RWPE1 (cell line): ENCODE measurements at regions not wholly inside any gene's neighbourhood (a gene's known extent, or its start where the extent isn't known, plus 50 kb on each side); places are given as distances from the start of the nearest gene placed in this dataset.

Experiments
- CTCF ChIA-PET: fragments of 350-600 bp; sonication (Branson Sonifier 250); formaldehyde crosslinking; extraction: SDS; loops from one replicate; lab custom pipeline; 2021; lab: Yijun Ruan, JAX
- POLR2A ChIA-PET: fragments of 400-600 bp; formaldehyde crosslinking; extraction: SDS; loops from one replicate; lab custom pipeline; 2020; ENCODE audit warnings: antibody characterized with exemption; ENCODE audit not compliant: low non-redundant PET; lab: Yijun Ruan, JAX
- DNase-seq: peaks from one replicate; pipeline ENCODE4 v3.0.0; 2012; ENCODE audit warnings: low spot score
- H3K27ac ChIP-seq: fragments of 450-650 bp; 2 replicates; pipeline ENCODE4 v1.5.1; 2017
- CTCF ChIP-seq: fragments of 450-650 bp; conservative IDR thresholded peaks from 2 replicates; pipeline ENCODE4 v1.5.1; 2017; ENCODE audit warnings: low read depth, mild to moderate bottlenecking

DNA sequence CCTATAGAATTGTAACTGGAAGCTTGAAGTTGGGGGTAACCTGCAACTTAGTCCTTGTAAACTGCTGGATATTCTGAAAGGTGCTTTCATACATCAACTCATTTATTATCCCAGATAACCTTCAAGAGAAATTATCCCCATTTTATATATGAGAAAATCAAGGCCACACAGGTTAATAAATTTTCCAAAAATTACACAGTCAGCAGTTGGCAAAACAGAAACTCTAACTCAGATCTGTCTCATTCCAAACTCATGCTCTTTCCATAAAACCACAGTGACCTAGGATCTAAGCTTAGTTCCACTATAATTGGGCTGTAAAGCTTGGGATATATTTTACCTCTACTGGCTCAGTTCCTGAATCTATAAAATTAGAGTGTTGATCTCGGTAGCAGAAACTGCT is 167.6 kb upstream of the DDX18 start:
- TF ChIP-seq CTCF, result no peak
- no peak overlapping the region for H3K27ac ChIP-seq
- DNase-seq, result no peak
- CTCF ChIA-PET, result no interaction called here
- POLR2A ChIA-PET, result no interaction called here

- ChIA-PET CTCF (no interaction called here), POLR2A (no interaction called here)
- no peak for TF ChIP-seq CTCF
- DNase-seq, result no peak
- H3K27ac ChIP-seq, result no peak overlapping the region
Observed at GRCh38 chr2:117656546-117656945, 157.9 kb upstream of the DDX18 start.

GRCh38 chr2:117661619-117662018 is 152.9 kb upstream of the DDX18 start:
- ChIA-PET CTCF (no interaction called here), POLR2A (no interaction called here)
- H3K27ac ChIP-seq, result no peak overlapping the region
- no peak for TF ChIP-seq CTCF
- no peak for DNase-seq

- no peak for TF ChIP-seq CTCF
- CTCF ChIA-PET, result no interaction called here
- DNase-seq, result no peak
- H3K27ac ChIP-seq, result no peak overlapping the region
- POLR2A ChIA-PET, result no interaction called here
Observed at GRCh38 chr2:117674172-117674571, 140.3 kb upstream of the DDX18 start.

- no peak overlapping the region for H3K27ac ChIP-seq
- POLR2A ChIA-PET, result no interaction called here
- CTCF ChIA-PET, result no interaction called here
- no peak for DNase-seq
- TF ChIP-seq CTCF, result no peak
Observed at GRCh38 chr2:117679952-117680351, 134.5 kb upstream of the DDX18 start.

GRCh38 chr2:117684919-117685318 is 129.6 kb upstream of the DDX18 start:
- DNase-seq, result no peak
- CTCF ChIA-PET, result no interaction called here
- H3K27ac ChIP-seq, result no peak overlapping the region
- TF ChIP-seq CTCF, result no peak
- POLR2A ChIA-PET, result no interaction called here

DNA sequence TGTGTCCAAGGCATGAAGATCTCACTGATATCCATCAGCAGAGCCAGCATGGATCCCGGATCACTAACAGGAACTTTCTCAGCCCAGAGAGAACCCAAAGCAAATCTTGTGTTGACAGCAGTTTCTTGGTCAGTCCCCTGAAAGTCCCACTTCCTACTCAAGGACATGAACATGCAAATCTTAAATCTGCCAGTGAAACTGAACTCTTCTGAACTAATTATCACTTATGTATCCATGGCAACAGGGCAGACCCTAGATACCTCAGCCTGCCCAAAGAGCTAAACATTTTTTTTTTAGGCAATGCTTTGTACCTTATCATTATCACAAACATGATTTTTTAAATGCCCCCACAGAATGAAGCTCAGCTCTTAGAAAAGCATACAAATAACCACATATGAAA is 127.8 kb upstream of the DDX18 start:
- TF ChIP-seq CTCF, result no peak
- ChIA-PET POLR2A (no interaction called here), CTCF (no interaction called here)
- no peak overlapping the region for H3K27ac ChIP-seq
- no peak for DNase-seq
